Right lobe of liver (tissue), 4 donors: ENCODE measurements at regions not wholly inside any gene's neighbourhood (a gene's known extent, or its start where the extent isn't known, plus 50 kb on each side); places are given as distances from the start of the nearest gene placed in this dataset.

Source experiments
- POLR2A ChIP-seq: fragments of 450-650 bp; IDR thresholded peaks from one replicate; pipeline ENCODE4 v1.6.1; 2017; ENCODE audit warnings: antibody characterized with exemption, mild to moderate bottlenecking
- TF ChIP-seq, protein P1 (sequence below), 4 donors: fragments of 200-600 bp in 3 of 4; fragments of 450-650 bp in 1 of 4; IDR thresholded peaks; one replicate each; pipeline versions ENCODE4 v1.5.1 to v1.8.0; 2016 to 2022; ENCODE audit warnings: antibody characterized with exemption in 4 of 4, mild to moderate bottlenecking in 2 of 4
- donor health status: DM: no; HTN: no; CAD: no.
- donor health status: DM: no; HTN: no; CAD: no.
- donor health status: DM: no; HTN: yes; CAD: no.

DNA sequence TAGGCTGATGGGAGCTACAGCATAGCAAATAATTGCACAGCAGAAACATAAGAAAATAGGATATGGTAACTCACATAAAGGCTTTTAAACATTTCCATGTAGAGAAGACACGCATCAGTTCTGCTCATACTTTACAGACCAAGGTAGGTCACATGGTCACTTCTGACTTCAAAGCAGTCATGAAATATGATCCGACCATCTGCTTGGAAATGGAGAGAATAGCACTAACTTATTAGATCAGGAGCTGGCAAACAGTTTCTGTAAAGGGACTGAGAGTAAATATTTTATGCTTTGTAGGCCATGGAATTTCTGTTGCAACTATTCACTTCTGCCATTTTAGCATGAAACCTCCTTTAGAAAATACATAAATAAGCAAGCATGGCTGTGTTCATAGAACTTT, 936.6 kb upstream of the FANCL start:
- TF ChIP-seq, protein P1, sequence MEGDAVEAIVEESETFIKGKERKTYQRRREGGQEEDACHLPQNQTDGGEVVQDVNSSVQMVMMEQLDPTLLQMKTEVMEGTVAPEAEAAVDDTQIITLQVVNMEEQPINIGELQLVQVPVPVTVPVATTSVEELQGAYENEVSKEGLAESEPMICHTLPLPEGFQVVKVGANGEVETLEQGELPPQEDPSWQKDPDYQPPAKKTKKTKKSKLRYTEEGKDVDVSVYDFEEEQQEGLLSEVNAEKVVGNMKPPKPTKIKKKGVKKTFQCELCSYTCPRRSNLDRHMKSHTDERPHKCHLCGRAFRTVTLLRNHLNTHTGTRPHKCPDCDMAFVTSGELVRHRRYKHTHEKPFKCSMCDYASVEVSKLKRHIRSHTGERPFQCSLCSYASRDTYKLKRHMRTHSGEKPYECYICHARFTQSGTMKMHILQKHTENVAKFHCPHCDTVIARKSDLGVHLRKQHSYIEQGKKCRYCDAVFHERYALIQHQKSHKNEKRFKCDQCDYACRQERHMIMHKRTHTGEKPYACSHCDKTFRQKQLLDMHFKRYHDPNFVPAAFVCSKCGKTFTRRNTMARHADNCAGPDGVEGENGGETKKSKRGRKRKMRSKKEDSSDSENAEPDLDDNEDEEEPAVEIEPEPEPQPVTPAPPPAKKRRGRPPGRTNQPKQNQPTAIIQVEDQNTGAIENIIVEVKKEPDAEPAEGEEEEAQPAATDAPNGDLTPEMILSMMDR (IDR thresholded peaks at IDR 0.05) = no peak
- no peak for TF ChIP-seq POLR2A
